ENCODE measurements at regions not wholly inside any gene's neighbourhood (a gene's known extent, or its start where the extent isn't known, plus 50 kb on each side); places are given as distances from the start of the nearest gene placed in this dataset.

- WGBS (ENCODE audit: extremely low coverage, insufficient read length, low lambda C conversion rate), result no CpG with 5 or more reads among the region's 3 CpGs
- H3K4me3 Mint-ChIP-seq, result no peak overlapping the region
- H3T11ph ChIP-seq (ENCODE audit: low read length), result no peak overlapping the region
- no peak overlapping the region for H4K91ac ChIP-seq (ENCODE audit: insufficient read length, low read depth, low read length)
- TF ChIP-seq CTCF (conservative IDR thresholded peaks at IDR 0.05), result no peak
- H2AFZ ChIP-seq (ENCODE audit: low read length), result no peak overlapping the region
- no peak overlapping the region for H3K27ac Mint-ChIP-seq
- H3K4me1 Mint-ChIP-seq, result no peaks in the 10 kb centered on the region
- H3K9me3 Mint-ChIP-seq, result peaks cover 0 to 6% of the 10 kb centered on the region in 2 experiments; a peak in 2 of 5 replicates
- H3K23ac ChIP-seq (ENCODE audit: insufficient read length, low read depth, low read length), result no peak overlapping the region
- H2BK12ac ChIP-seq (ENCODE audit: insufficient read length, low read depth, low read length), result no peak overlapping the region
- no peak overlapping the region for H3K9ac ChIP-seq (ENCODE audit: extremely low read depth, insufficient read length, low read length)
- no peak for DNase-seq
- H3K4me2 ChIP-seq (ENCODE audit: insufficient read depth, insufficient read length, low read length), result no peak overlapping the region
- no peaks in the 10 kb centered on the region for H4K20me1 ChIP-seq (ENCODE audit: control insufficient read depth, insufficient read depth, insufficient read length)
- no peak overlapping the region for H2BK20ac ChIP-seq (ENCODE audit: low read depth, low read length, poor library complexity, severe bottlenecking)
- H3K14ac ChIP-seq (ENCODE audit: insufficient read depth, low read length), result no peak overlapping the region
- no peaks in the 10 kb centered on the region for H3K79me1 ChIP-seq (ENCODE audit: insufficient read depth, low read depth, low read length, poor library complexity, severe bottlenecking)
- no peak overlapping the region for H3K27ac ChIP-seq (ENCODE audit: insufficient read length, low read depth, low read length)
- H3K27me3 Mint-ChIP-seq (ENCODE audit: low read depth), result peaks cover 4% of the 10 kb centered on the region
- no peak overlapping the region for H2BK120ac ChIP-seq (ENCODE audit: low read depth, low read length, poor library complexity, severe bottlenecking)
- H3K79me2 ChIP-seq (ENCODE audit: insufficient read depth, low read length), result no peaks in the 10 kb centered on the region
- no peak overlapping the region for H3K18ac ChIP-seq (ENCODE audit: insufficient read length, low read depth, low read length)
- H3K27me3 ChIP-seq (ENCODE audit: insufficient read depth, low read length), result no peaks in the 10 kb centered on the region; the same call in 1 of the 2 replicates
- no peak overlapping the region for H3K4ac ChIP-seq (ENCODE audit: low read depth, low read length)
- H3K4me1 ChIP-seq (ENCODE audit: insufficient read depth, low read length), result no peaks in the 10 kb centered on the region
- no peak overlapping the region for H2AK5ac ChIP-seq (ENCODE audit: insufficient read length, low read length)
- H3K23me2 ChIP-seq (ENCODE audit: insufficient read length, low read depth, low read length, poor library complexity, severe bottlenecking), result no peaks in the 10 kb centered on the region
- H4K8ac ChIP-seq (replicated peaks; ENCODE audit: insufficient read length, low read depth, low read length), result no peak overlapping the region
- H3K56ac ChIP-seq (ENCODE audit: insufficient read length, low read depth, low read length), result no peak overlapping the region
- H3K36me3 Mint-ChIP-seq (ENCODE audit: insufficient read depth in 1 of 3, low read depth in 3 of 3), result 0 out of 7 replicates have a peak, but pooled peaks cover 0 to 2% (median 0%) of the 10 kb centered on the region in 3 experiments
- H2BK5ac ChIP-seq (ENCODE audit: insufficient read length, low read length), result no peak overlapping the region
- H4K5ac ChIP-seq (ENCODE audit: insufficient read length, low read depth, low read length), result no peak overlapping the region
- H2BK15ac ChIP-seq (ENCODE audit: low read depth, low read length), result no peak overlapping the region
- H3K9me3 ChIP-seq (ENCODE audit: control insufficient read depth, low read depth, low read length), result no peaks in the 10 kb centered on the region
Measured at GRCh38 chr12:127260531-127260930, 1006.4 kb upstream of the TMEM132C start.

Data from H9 (cell line).